Kasumi-1 (cell line): ENCODE measurements at regions not wholly inside any gene's neighbourhood (a gene's known extent, or its start where the extent isn't known, plus 50 kb on each side); places are given as distances from the start of the nearest gene placed in this dataset.
"Not testable (repeated sequence)": the region's sequence is repeated elsewhere in the genome, so short reads cannot be mapped to it uniquely, and the experiment has no call there.

ENCODE experiments used
- DNase-seq, 2 experiments: peaks; one replicate each; lab custom pipeline; 2025; lab: John Stamatoyannopoulos, UW

- DNase-seq: not testable (repeated sequence)
Observed at GRCh38 chr21:9788281-9788680, 733.1 kb upstream of the TPTE start.

GRCh38 chr21:9790354-9790753, 731.0 kb upstream of the TPTE start:
- DNase-seq: not testable (repeated sequence)

GRCh38 chr21:9791453-9791852, 729.9 kb upstream of the TPTE start:
- peak; percentile 28 to 31 for DNase-seq

- DNase-seq: not testable (repeated sequence)
Observed at GRCh38 chr21:9795291-9795690, 726.1 kb upstream of the TPTE start.

- DNase-seq: not testable (repeated sequence)
Observed at GRCh38 chr21:9796293-9796692, 725.1 kb upstream of the TPTE start.

GRCh38 chr21:9807675-9808074, 713.7 kb upstream of the TPTE start:
- DNase-seq: not testable (repeated sequence)

- not testable (repeated sequence) for DNase-seq
Observed at GRCh38 chr21:9811223-9812004, 710.0 kb upstream of the TPTE start.

GRCh38 chr21:9812507-9812906, 708.9 kb upstream of the TPTE start:
- DNase-seq: not testable (repeated sequence)

GRCh38 chr21:9813894-9814814, 707.2 kb upstream of the TPTE start:
- DNase-seq: not testable (repeated sequence)

GRCh38 chr21:9815181-9815789, 706.1 kb upstream of the TPTE start:
- not testable (repeated sequence) for DNase-seq

- not testable (repeated sequence) for DNase-seq
Observed at GRCh38 chr21:9816734-9817334, 704.5 kb upstream of the TPTE start.

GRCh38 chr21:9817841-9818441, 703.4 kb upstream of the TPTE start:
- DNase-seq: not testable (repeated sequence)

GRCh38 chr21:9819549-9820192, 701.7 kb upstream of the TPTE start:
- DNase-seq: not testable (repeated sequence)

- not testable (repeated sequence) for DNase-seq
Observed at GRCh38 chr21:9820579-9820978, 700.8 kb upstream of the TPTE start.

GRCh38 chr21:9821472-9821871, 699.9 kb upstream of the TPTE start:
- DNase-seq: not testable (repeated sequence)

- not testable (repeated sequence) for DNase-seq
Observed at GRCh38 chr21:9822093-9822820, 699.1 kb upstream of the TPTE start.

- not testable (repeated sequence) for DNase-seq
Observed at GRCh38 chr21:9823197-9824157, 697.9 kb upstream of the TPTE start.

- not testable (repeated sequence) for DNase-seq
Observed at GRCh38 chr21:9830801-9831200, 690.6 kb upstream of the TPTE start.

- not testable (repeated sequence) for DNase-seq
Observed at GRCh38 chr21:9832751-9833150, 688.6 kb upstream of the TPTE start.
